ENCODE measurements at regions not wholly inside any gene's neighbourhood (a gene's known extent, or its start where the extent isn't known, plus 50 kb on each side); places are given as distances from the start of the nearest gene placed in this dataset.

DNA sequence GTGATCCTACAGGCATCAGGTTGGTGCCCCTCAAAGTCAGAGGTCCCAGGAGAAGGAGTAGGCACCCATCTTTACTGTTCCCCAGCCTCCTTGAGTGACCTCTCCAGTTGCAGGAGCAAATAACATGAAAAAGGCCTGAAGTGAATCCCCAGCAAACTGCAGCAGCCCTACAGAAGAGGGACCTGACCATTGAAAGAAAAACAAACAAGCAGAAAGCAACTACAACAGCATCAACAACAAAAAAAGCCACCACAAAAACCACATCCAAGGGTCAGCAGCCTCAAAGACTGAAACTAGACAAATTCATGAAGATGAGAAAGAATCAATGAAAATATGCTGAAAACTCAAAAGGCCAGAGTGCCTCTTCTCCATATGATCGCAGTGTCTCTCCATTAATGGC is 128.7 kb downstream of the ANKRD50 start:
- Histone ChIP-seq H3K4me3 (ENCODE audit: low read length) (no peak overlapping the region), H3K27me3 (ENCODE audit: insufficient read depth, low read depth, low read length) (no peaks in the 10 kb centered on the region), H3K27ac (ENCODE audit: low read length) (no peak overlapping the region), H3K9me2 (ENCODE audit: insufficient read depth, low read length) (no peaks in the 10 kb centered on the region), H4K20me1 (ENCODE audit: insufficient read depth) (no peaks in the 10 kb centered on the region), H3K9me3 (ENCODE audit: low read length) (peaks cover 7% of the 10 kb centered on the region), H3K4me2 (ENCODE audit: low read length) (no peak overlapping the region), H3K9ac (ENCODE audit: low read length) (no peak overlapping the region), H3F3A (ENCODE audit: insufficient read depth, low read length, poor library complexity, severe bottlenecking) (no peaks in the 10 kb centered on the region), H3K36me3 (ENCODE audit: insufficient read depth, low read length) (no peaks in the 10 kb centered on the region), H2AFZ (ENCODE audit: low read depth, low read length) (no peak overlapping the region), H3K79me2 (replicated peaks; ENCODE audit: insufficient read depth, low read length) (no peaks in the 10 kb centered on the region)
- no peak for TF ChIP-seq RAD21 (conservative IDR thresholded peaks at IDR 0.05)
- no peak for TF ChIP-seq EP300 (conservative IDR thresholded peaks at IDR 0.05; ENCODE audit: poor library complexity, severe bottlenecking)
- no peak for TF ChIP-seq REST (IDR thresholded peaks at IDR 0.05; ENCODE audit: borderline replicate concordance)

GRCh38 chr4:124589786-124590185 is 122.7 kb downstream of the ANKRD50 start:
- Histone ChIP-seq H3K27ac (ENCODE audit: low read length) (no peak overlapping the region), H3K9me2 (ENCODE audit: insufficient read depth, low read length) (no peaks in the 10 kb centered on the region), H3K9me3 (ENCODE audit: low read length) (no peaks in the 10 kb centered on the region), H3K27me3 (ENCODE audit: insufficient read depth, low read depth, low read length) (no peaks in the 10 kb centered on the region), H3K9ac (ENCODE audit: low read length) (no peak overlapping the region), H3K36me3 (ENCODE audit: insufficient read depth, low read length) (no peaks in the 10 kb centered on the region), H3F3A (ENCODE audit: insufficient read depth, low read length, poor library complexity, severe bottlenecking) (no peaks in the 10 kb centered on the region), H2AFZ (ENCODE audit: low read depth, low read length) (no peak overlapping the region), H4K20me1 (ENCODE audit: insufficient read depth) (no peaks in the 10 kb centered on the region), H3K79me2 (replicated peaks; ENCODE audit: insufficient read depth, low read length) (no peaks in the 10 kb centered on the region), H3K4me2 (ENCODE audit: low read length) (no peak overlapping the region), H3K4me3 (ENCODE audit: low read length) (no peak overlapping the region)
- TF ChIP-seq, protein P1, sequence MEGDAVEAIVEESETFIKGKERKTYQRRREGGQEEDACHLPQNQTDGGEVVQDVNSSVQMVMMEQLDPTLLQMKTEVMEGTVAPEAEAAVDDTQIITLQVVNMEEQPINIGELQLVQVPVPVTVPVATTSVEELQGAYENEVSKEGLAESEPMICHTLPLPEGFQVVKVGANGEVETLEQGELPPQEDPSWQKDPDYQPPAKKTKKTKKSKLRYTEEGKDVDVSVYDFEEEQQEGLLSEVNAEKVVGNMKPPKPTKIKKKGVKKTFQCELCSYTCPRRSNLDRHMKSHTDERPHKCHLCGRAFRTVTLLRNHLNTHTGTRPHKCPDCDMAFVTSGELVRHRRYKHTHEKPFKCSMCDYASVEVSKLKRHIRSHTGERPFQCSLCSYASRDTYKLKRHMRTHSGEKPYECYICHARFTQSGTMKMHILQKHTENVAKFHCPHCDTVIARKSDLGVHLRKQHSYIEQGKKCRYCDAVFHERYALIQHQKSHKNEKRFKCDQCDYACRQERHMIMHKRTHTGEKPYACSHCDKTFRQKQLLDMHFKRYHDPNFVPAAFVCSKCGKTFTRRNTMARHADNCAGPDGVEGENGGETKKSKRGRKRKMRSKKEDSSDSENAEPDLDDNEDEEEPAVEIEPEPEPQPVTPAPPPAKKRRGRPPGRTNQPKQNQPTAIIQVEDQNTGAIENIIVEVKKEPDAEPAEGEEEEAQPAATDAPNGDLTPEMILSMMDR (IDR thresholded peaks at IDR 0.05; ENCODE audit: poor library complexity, severe bottlenecking) = no peak
- TF ChIP-seq EZH2 (IDR thresholded peaks at IDR 0.05; ENCODE audit: borderline replicate concordance, insufficient read depth, low read length, poor library complexity, severe bottlenecking) (no peak), TAF1 (IDR thresholded peaks at IDR 0.05; ENCODE audit: low read depth) (no peak), REST (IDR thresholded peaks at IDR 0.05; ENCODE audit: borderline replicate concordance) (no peak), SMC3 (conservative IDR thresholded peaks at IDR 0.05; ENCODE audit: poor library complexity) (no peak), EP300 (conservative IDR thresholded peaks at IDR 0.05; ENCODE audit: poor library complexity, severe bottlenecking) (no peak)

Measured in neural cell (in vitro differentiated cells).